Upper lobe of left lung (tissue), 4 donors: ENCODE measurements at regions not wholly inside any gene's neighbourhood (a gene's known extent, or its start where the extent isn't known, plus 50 kb on each side); places are given as distances from the start of the nearest gene placed in this dataset.

ENCODE experiments used
- CTCF ChIP-seq, 6 experiments: fragments of 450-650 bp in 4 of 6; fragments of 200-600 bp in 2 of 6; sonication (generic) in 2 of 6; IDR thresholded peaks; one replicate each; pipeline ENCODE4 v1.5.1; 2016 to 2019; ENCODE audit warnings: antibody characterized with exemption in 6 of 6
- EP300 ChIP-seq, 4 donors: sonication (generic); formaldehyde crosslinking; IDR thresholded peaks; one replicate each; pipeline ENCODE4 v1.5.1; 2017; ENCODE audit warnings: antibody characterized with exemption in 4 of 4, control low read depth in 2 of 4
- POLR2A ChIP-seq, 4 donors: fragments of 450-650 bp; IDR thresholded peaks; one replicate each; pipeline ENCODE4 v1.5.1; 2016 to 2017; ENCODE audit warnings: antibody characterized with exemption in 4 of 4, mild to moderate bottlenecking in 2 of 4
- POLR2AphosphoS5 ChIP-seq, 2 donors: sonication (generic); formaldehyde crosslinking; IDR thresholded peaks; one replicate each; pipeline ENCODE4 v1.5.1; 2017; ENCODE audit warnings: antibody characterized with exemption in 2 of 2

DNA sequence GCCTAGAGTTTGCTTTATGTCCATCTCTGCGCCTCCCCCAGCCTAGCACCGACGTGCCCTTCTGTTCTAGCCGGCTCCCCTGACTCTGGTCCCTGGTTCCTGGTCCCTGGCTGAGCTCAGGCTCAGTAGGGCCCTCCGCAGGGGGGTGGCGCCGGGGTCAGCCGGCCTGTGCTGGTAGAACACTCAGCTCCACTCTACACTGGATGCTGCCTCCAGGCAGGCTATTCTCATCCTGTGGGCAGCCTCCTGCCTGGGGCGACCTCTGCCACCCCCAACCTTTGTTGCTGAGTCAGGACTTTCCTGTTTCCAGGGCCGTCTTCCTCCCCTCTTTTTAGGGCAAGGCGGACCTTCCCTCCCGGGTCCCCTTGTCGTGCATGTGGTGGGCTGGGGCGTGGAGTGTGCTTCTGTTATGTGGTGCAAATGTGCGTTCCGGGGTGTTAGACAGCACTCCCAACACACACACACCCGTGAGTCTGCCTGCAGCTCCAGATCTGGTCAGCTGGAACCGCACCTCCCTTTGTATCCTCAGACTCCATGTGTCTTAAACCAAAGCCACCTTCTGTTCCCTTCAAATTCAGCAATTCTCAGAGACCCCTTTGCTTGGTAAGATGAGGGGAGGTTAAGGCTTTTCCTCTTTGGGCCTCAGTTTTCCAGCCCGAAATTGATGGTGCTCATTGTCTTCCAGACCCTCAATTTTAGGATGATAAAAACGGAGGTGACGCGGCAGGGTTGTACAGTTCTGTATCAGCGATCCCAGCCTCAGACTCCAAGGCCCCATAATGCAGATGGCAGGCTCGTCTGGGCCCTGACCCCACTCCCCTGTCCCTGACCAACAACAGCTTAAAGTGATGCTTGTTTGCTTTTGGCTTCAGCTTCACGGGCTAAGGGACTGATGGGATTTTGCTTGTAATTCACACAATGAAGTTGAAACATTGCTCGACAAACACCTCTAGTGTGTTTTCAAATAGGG is 1327.9 kb downstream of the BRD1 start:
- no peak for TF ChIP-seq CTCF (IDR thresholded peaks at IDR 0.05)
- TF ChIP-seq POLR2A (IDR thresholded peaks at IDR 0.05), result no peak
- no peak for TF ChIP-seq POLR2AphosphoS5 (IDR thresholded peaks at IDR 0.05)
- TF ChIP-seq EP300 (IDR thresholded peaks at IDR 0.05), result no peak
